HEK293 (cell line): ENCODE measurements at regions not wholly inside any gene's neighbourhood (a gene's known extent, or its start where the extent isn't known, plus 50 kb on each side); places are given as distances from the start of the nearest gene placed in this dataset.
"Not testable (repeated sequence)": the region's sequence is repeated elsewhere in the genome, so short reads cannot be mapped to it uniquely, and the experiment has no call there.

ENCODE experiments used
- CTCF ChIA-PET: fragments of 350-600 bp; formaldehyde crosslinking; extraction: SDS; loops from one replicate; lab custom pipeline; 2021; ENCODE audit warnings: antibody characterized with exemption; lab: Yijun Ruan, JAX
- POLR2A ChIA-PET: fragments of 300-600 bp; formaldehyde crosslinking; extraction: SDS; loops from one replicate; lab custom pipeline; 2020; ENCODE audit warnings: antibody characterized with exemption, inconsistent platforms; lab: Yijun Ruan, JAX
- H3K27ac ChIP-seq: fragments of 200-500 bp; sonication (Bioruptor generic); 2 replicates; pipeline ENCODE4 v1.5.1; 2014; ENCODE audit warnings: low read depth, low read length, control low read depth, inconsistent platforms; ENCODE audit errors: extremely low read depth
- H3K36me3 ChIP-seq, 2 experiments: fragments of 200-500 bp in 1 of 2; sonication (Bioruptor generic) in 1 of 2; 1 replicate in 1 of 2; 2 replicates in 1 of 2; pipeline ENCODE4 v1.5.1; 2014 to 2017; ENCODE audit warnings: inconsistent platforms in 2 of 2, low read length in 2 of 2; ENCODE audit not compliant: control insufficient read depth in 2 of 2, insufficient read depth in 1 of 2
- H3K4me1 ChIP-seq: fragments of 200-500 bp; sonication (Bioruptor generic); 2 replicates; pipeline ENCODE4 v1.5.1; 2014; ENCODE audit warnings: mild to moderate bottlenecking, low read length, inconsistent platforms; ENCODE audit not compliant: control insufficient read depth, insufficient read depth
- H3K4me3 ChIP-seq: 2 replicates; pipeline ENCODE4 v1.5.1; 2011; ENCODE audit warnings: low read depth, mild to moderate bottlenecking, control low read depth, low read length, moderate library complexity
- H3K9me3 ChIP-seq: fragments of 200-500 bp; sonication (Bioruptor generic); 2 replicates; pipeline ENCODE4 v1.5.1; 2014; ENCODE audit warnings: low read depth, low read length, inconsistent platforms; ENCODE audit not compliant: control insufficient read depth, insufficient read depth
- ZNF76 ChIP-seq: fragments of 450-650 bp; formaldehyde crosslinking; IDR thresholded peaks from 2 replicates; pipeline ENCODE4; 2016; ENCODE audit warnings: low read depth, missing biosample characterization, missing genetic modification characterization, borderline replicate concordance
- ZNF792 ChIP-seq: fragments of 450-650 bp; formaldehyde crosslinking; IDR thresholded peaks from 2 replicates; pipeline ENCODE4 v1.5.1; 2016; ENCODE audit warnings: missing biosample characterization, missing genetic modification characterization
- TF ChIP-seq, protein P1 (sequence below): fragments of 450-650 bp; formaldehyde crosslinking; IDR thresholded peaks from 2 replicates; pipeline ENCODE4 v1.5.1; 2017; ENCODE audit warnings: missing biosample characterization, missing genetic modification characterization
- TF ChIP-seq, protein P2 (sequence below): IDR thresholded peaks from 2 replicates; pipeline ENCODE4 v1.6.1; 2011; ENCODE audit warnings: mild to moderate bottlenecking, low read depth, low read length, borderline replicate concordance

- no peaks in the 10 kb centered on the region for H3K4me1 ChIP-seq
- no peaks in the 10 kb centered on the region for H3K36me3 ChIP-seq
- H3K4me3 ChIP-seq, result no peak overlapping the region
- POLR2A ChIA-PET, result no interaction called here
- no peaks in the 10 kb centered on the region for H3K9me3 ChIP-seq
- H3K27ac ChIP-seq, result no peak overlapping the region
- no peak for TF ChIP-seq ZNF76
- TF ChIP-seq, protein P1, sequence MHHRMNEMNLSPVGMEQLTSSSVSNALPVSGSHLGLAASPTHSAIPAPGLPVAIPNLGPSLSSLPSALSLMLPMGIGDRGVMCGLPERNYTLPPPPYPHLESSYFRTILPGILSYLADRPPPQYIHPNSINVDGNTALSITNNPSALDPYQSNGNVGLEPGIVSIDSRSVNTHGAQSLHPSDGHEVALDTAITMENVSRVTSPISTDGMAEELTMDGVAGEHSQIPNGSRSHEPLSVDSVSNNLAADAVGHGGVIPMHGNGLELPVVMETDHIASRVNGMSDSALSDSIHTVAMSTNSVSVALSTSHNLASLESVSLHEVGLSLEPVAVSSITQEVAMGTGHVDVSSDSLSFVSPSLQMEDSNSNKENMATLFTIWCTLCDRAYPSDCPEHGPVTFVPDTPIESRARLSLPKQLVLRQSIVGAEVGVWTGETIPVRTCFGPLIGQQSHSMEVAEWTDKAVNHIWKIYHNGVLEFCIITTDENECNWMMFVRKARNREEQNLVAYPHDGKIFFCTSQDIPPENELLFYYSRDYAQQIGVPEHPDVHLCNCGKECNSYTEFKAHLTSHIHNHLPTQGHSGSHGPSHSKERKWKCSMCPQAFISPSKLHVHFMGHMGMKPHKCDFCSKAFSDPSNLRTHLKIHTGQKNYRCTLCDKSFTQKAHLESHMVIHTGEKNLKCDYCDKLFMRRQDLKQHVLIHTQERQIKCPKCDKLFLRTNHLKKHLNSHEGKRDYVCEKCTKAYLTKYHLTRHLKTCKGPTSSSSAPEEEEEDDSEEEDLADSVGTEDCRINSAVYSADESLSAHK (tag by site-specific recombination), result no peak
- TF ChIP-seq, protein P2, sequence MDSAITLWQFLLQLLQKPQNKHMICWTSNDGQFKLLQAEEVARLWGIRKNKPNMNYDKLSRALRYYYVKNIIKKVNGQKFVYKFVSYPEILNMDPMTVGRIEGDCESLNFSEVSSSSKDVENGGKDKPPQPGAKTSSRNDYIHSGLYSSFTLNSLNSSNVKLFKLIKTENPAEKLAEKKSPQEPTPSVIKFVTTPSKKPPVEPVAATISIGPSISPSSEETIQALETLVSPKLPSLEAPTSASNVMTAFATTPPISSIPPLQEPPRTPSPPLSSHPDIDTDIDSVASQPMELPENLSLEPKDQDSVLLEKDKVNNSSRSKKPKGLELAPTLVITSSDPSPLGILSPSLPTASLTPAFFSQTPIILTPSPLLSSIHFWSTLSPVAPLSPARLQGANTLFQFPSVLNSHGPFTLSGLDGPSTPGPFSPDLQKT, result no peak
- CTCF ChIA-PET, result interaction anchor here (0.6 kb wide), 1 partner anchor 1416 kb away, joined by 4 read pairs; no protein-coding TSS in a partner anchor
Observed at GRCh38 chr6:93848031-93848742, 428.8 kb upstream of the EPHA7 start.

- no peaks in the 10 kb centered on the region for H3K36me3 ChIP-seq
- H3K4me1 ChIP-seq, result no peaks in the 10 kb centered on the region
- TF ChIP-seq ZNF792 (tag by site-specific recombination), result no peak
- no peak overlapping the region for H3K4me3 ChIP-seq
- ChIA-PET POLR2A (no interaction called here), CTCF (no interaction called here)
- no peaks in the 10 kb centered on the region for H3K9me3 ChIP-seq
- no peak overlapping the region for H3K27ac ChIP-seq
Observed at GRCh38 chr6:93842178-93842577, 422.8 kb upstream of the EPHA7 start.

DNA sequence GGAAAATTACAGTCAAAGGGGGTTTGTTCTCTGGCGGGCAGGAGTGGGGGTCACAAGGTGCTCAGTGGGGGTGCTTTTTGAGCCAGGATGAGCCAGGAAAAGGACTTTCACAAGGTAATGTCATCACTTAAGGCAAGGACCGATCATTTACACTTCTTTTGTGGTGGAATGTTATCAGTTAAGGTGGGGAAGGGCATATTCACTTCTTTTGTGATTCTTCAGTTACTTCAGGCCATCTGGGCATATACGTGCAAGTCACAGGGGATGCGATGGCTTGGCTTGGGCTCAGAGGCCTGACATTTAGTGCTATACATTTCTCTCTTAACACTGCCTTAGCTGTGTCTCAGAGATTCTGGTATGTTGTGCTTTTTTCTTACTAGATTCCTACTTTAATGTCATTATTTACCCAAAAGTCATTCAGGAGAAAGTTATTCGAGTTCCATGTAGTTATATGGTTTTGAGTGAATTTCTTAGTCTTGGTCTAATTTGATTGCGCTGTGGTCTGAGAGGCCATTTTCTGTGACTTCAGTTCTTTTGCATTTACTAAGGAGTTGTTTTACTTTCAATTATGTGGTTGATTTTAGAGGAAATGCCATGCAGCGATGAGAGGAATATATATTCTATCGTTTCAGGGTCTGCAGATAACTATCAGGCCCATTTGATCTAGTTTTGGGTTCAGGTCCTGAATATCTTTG, 416.2 kb upstream of the EPHA7 start:
- H3K4me3 ChIP-seq, H3K9me3 ChIP-seq, H3K4me1 ChIP-seq, H3K36me3 ChIP-seq, POLR2A ChIA-PET, CTCF ChIA-PET, H3K27ac ChIP-seq: not testable (repeated sequence)

DNA sequence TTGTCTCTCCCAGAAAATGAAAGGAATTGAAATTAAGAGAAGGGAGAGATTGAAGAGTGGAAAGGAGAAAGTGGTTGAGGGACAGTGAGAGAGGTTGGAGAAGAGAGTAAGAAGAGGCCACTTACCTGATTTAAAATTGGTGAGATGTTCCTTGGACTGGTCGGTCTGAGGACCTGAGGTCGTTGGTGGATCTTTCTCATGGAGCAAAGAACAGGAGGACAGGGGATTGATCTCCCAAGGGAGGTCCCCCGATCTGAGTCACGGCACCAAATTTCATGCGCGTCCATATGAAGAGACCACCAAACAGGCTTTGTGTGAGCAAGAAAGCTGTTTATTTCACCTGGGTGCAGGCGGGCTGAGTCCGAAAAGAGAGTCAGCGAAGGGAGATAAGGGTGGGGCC, 415.7 kb upstream of the EPHA7 start:
- H3K36me3 ChIP-seq, CTCF ChIA-PET, H3K9me3 ChIP-seq, POLR2A ChIA-PET, H3K27ac ChIP-seq, H3K4me1 ChIP-seq, H3K4me3 ChIP-seq: not testable (repeated sequence)

DNA sequence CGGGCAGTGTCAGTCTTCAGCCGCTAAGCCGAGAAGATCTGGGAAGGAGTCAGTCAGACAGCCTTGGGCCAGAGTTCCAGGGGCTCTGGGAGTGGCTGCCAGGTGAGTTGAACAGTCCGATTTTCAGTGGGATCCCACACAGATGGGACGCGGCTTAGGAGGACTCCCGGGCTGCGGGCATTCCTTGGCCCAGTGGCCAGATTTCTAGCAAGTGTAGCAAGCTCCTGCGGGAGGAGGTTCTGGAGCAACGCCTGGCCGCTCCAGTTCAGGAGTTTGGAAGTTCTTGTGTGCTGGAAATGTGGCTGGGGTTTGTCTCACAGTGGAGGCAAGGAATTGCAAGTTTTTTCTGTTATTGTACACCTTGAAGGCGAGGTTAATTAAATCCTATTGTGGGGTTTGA, 414.0 kb upstream of the EPHA7 start:
- H3K4me1 ChIP-seq, H3K9me3 ChIP-seq, CTCF ChIA-PET, H3K36me3 ChIP-seq, H3K27ac ChIP-seq, H3K4me3 ChIP-seq, POLR2A ChIA-PET: not testable (repeated sequence)

DNA sequence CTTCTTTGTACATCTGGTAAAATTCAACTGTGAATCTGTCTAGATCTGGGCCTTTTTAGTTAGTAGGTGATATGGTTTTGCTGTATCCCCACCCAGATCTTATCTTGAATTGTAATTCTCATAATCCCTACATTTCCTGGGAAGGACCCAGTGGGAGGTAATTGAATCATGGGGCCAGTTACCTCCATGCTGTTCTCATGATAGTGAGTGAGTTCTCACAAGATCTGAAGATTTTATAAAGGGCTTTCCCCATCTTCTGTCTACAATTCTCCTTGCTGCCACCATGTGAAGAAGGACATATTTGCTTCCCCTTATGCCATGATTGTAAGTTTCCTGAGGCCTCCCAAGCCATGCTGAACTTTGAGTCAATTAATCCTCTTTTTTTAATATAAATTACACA, 410.4 kb upstream of the EPHA7 start:
- POLR2A ChIA-PET, H3K9me3 ChIP-seq, H3K36me3 ChIP-seq, H3K4me3 ChIP-seq, H3K27ac ChIP-seq, H3K4me1 ChIP-seq: not testable (repeated sequence)
- CTCF ChIA-PET, result interaction anchor here (0.6 kb wide), 1 partner anchor 929 kb away, joined by 3 read pairs; no protein-coding TSS in a partner anchor
